LNCaP clone FGC (cell line): ENCODE measurements at regions not wholly inside any gene's neighbourhood (a gene's known extent, or its start where the extent isn't known, plus 50 kb on each side); places are given as distances from the start of the nearest gene placed in this dataset.

Experiments
- DNase-seq: peaks from one replicate; pipeline ENCODE4 v3.0.0-alpha.2; 2011; ENCODE audit warnings: low read depth
- H3K4me3 ChIP-seq: 2 replicates; pipeline ENCODE4 v1.5.1; 2011; ENCODE audit warnings: mild to moderate bottlenecking, low read depth, low read length, control low read depth
- TF ChIP-seq, protein P1 (sequence below): IDR thresholded peaks from 2 replicates; pipeline ENCODE4 v1.5.1; 2012; ENCODE audit warnings: mild to moderate bottlenecking; ENCODE audit not compliant: control insufficient read depth, insufficient read depth; ENCODE audit errors: extremely low read depth

DNA sequence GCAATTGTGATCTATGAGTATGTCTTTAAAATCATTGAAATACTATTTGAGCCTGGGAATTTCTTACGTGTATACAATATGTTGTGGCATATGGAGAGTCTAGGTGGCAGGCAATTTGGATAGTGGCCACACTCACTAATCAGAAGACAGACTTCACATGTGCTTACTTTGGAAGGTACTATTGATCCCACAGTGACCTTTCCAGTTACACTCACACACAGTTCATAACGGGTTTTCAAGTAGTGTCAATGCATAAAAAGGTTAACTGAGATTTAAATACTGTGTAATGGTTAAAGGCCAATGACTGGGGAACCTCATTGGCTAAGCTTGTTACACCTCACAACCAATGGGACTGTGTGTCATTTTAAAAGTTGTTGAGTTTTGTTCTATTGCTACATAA, 783.2 kb downstream of the RPA4 start:
- TF ChIP-seq, protein P1, sequence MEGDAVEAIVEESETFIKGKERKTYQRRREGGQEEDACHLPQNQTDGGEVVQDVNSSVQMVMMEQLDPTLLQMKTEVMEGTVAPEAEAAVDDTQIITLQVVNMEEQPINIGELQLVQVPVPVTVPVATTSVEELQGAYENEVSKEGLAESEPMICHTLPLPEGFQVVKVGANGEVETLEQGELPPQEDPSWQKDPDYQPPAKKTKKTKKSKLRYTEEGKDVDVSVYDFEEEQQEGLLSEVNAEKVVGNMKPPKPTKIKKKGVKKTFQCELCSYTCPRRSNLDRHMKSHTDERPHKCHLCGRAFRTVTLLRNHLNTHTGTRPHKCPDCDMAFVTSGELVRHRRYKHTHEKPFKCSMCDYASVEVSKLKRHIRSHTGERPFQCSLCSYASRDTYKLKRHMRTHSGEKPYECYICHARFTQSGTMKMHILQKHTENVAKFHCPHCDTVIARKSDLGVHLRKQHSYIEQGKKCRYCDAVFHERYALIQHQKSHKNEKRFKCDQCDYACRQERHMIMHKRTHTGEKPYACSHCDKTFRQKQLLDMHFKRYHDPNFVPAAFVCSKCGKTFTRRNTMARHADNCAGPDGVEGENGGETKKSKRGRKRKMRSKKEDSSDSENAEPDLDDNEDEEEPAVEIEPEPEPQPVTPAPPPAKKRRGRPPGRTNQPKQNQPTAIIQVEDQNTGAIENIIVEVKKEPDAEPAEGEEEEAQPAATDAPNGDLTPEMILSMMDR, result no peak
- H3K4me3 ChIP-seq, result no peak overlapping the region
- no peak for DNase-seq

DNA sequence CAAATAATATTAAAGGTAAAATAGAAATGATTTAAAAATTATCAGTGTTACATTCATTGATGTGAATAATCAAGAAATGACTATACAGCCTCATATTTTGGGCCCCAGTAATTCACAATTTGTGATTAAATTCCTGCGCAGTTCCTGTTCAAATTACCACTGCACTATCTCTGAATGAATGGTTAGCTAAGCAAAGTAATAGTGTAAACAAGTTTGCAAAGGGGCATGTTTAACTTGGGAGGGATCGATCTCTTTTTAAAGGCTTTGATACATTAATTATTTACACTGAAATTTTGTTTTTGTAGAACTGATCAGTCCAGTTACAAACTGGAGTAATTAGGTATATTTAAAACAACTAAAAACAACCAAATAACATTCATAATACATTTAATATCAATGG, 784.4 kb downstream of the RPA4 start:
- no peak for DNase-seq
- H3K4me3 ChIP-seq, result no peak overlapping the region
- TF ChIP-seq, protein P1, result no peak

DNA sequence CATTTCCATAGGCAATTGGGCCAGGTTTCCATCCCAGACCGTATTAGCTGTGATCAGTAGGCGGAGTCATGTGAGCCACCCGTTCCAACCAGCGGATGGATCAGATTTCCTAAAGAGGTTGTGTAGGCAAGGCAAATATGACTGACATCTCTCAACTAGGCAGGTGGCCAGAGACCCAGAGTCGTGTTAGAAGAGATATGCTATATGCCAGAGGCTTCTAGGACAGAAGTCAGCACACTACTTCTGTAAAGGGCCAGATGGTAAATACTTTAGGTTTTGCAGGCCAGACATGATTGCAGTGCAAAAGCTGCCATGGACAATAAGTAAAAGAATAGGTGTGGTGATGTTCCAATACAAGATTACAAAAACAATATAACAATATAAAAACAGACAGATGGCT, 788.4 kb downstream of the RPA4 start:
- TF ChIP-seq, protein P1, result no peak
- H3K4me3 ChIP-seq, result no peak overlapping the region
- DNase-seq, result peak; percentile 6

DNA sequence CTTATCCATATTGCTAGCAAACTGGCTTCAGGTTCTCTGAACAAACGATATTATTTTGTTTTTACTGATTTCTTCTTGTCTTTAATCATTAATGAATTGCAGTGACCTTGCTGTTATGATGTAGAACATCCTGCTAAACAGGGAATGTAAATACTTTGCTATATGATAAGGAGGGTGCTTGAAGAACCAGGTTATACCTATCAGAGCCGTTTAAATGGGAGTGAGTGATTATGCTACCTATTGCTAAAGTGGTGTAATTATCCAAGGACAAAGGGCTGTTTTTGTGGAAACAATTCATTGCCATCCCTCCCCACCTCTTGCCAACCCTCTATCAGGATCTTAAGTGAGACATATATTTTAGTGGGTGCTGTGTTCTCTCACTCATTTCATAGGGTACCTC, 788.9 kb downstream of the RPA4 start:
- no peak for DNase-seq
- TF ChIP-seq, protein P1, result no peak
- H3K4me3 ChIP-seq, result no peak overlapping the region

DNA sequence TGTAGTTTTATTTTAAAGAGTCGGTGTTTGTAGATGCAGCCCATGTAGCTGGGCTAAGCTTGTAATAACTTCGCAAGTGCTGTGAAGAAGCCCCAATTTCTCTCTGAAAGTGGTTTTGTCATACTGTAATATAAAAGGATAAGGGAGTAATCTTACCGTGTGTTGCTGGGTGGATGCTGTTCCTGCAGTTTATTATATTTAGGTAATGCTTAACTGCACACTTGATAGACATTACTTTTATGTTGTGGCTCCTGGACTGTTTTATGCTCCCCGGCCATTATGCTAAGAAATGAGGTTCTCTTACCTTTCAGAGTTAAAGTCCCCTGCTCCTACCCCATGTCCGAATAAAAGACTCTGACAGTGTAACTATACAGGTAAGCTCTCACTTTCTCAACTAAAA, 789.4 kb downstream of the RPA4 start:
- no peak overlapping the region for H3K4me3 ChIP-seq
- TF ChIP-seq, protein P1, result no peak
- DNase-seq, result no peak

DNA sequence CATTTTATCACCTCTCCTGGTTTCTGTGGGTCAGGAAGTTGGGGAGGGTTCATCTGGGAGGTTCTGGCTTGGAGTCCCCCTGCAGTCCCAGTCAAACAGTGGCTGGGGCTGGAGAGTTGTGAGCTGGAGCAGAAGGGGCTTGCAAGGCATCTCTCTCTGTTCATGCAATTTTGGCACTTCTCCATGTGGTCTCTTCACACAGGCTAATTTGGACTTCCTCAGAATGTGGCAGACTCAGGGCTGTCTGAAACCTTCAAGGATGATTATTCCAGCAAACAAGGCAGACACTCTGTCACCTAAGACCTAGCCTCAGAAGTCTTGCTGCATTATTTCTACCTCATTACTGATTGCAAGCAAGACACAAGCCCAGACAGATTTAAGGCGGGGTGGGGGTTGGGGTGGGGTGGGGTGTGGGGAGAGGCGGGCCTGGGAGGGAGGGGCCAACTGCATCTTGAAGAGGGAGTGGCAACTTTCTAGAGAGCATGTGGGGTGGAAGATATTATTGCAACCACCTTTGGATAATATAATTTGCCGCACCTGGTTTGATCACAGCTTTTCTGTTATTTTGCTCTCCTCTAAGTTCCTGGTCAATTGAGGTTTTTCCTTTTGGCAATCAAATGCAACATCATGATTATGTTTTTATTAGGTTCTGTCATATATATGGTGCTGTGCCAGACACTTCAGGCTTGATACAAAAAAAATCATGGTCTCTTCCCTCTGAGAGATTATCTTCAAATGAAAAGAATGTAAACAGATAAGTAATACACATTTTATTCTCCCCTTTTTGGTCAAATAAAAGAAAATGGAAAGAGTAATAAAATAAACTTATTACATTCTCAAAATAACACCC, 799.5 kb downstream of the RPA4 start:
- no peak for DNase-seq
- no peak overlapping the region for H3K4me3 ChIP-seq
- TF ChIP-seq, protein P1, result no peak

DNA sequence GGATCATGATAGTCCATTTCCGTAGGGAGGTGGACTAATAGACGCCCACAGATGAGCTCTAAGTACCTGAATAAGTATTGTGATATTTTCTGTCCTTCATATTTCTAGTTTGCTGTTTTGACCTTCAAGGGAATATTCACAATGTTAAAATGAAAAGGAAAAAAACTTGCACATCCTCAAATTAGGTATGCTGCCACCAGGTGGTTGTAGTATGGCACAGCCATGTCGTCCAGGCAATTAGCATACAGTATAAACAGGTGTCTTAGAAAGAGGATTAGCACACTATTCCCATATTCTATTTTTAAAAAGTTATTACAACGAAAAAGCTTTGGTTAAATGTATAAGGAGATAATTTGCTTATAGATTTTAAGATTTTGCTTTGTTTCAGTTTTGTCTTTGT, 802.0 kb downstream of the RPA4 start:
- TF ChIP-seq, protein P1, result peak; percentile 59
- no peak overlapping the region for H3K4me3 ChIP-seq
- DNase-seq, result peak; percentile 15
